Keratinocyte (primary cell): ENCODE measurements at regions not wholly inside any gene's neighbourhood (a gene's known extent, or its start where the extent isn't known, plus 50 kb on each side); places are given as distances from the start of the nearest gene placed in this dataset.

Experiments
- DNase-seq: peaks from one replicate; pipeline ENCODE4 v3.0.0-alpha.2; 2011; ENCODE audit warnings: low read depth, missing footprints, low spot score
- FAIRE-seq: peaks from 2 replicates; lab custom pipeline; 2011; peaks lifted over from hg19 to GRCh38; lab: Jason Lieb, UNC
- H2AFZ ChIP-seq: 2 replicates; pipeline ENCODE4 v1.6.0; 2012; ENCODE audit warnings: low read length, control low read depth, inconsistent platforms; ENCODE audit not compliant: control insufficient read depth
- H3K27ac ChIP-seq: 2 replicates; pipeline ENCODE4 v1.5.1; 2011; ENCODE audit warnings: low read length; ENCODE audit not compliant: control insufficient read depth, insufficient read depth
- H3K27me3 ChIP-seq: 3 replicates; pipeline ENCODE4 v1.6.0; 2011; ENCODE audit warnings: low read length; ENCODE audit not compliant: control insufficient read depth, insufficient read depth; ENCODE audit errors: extremely low read depth
- H3K36me3 ChIP-seq, 2 experiments: 2 replicates in 1 of 2; 3 replicates in 1 of 2; pipeline ENCODE4 v1.5.1; 2011; ENCODE audit warnings: low read length in 2 of 2, mild to moderate bottlenecking in 1 of 2; ENCODE audit not compliant: control insufficient read depth in 2 of 2, insufficient read depth in 2 of 2; ENCODE audit errors: extremely low read depth in 1 of 2
- H3K4me1 ChIP-seq: 3 replicates; pipeline ENCODE4 v1.5.1; 2011; ENCODE audit warnings: low read length; ENCODE audit not compliant: control insufficient read depth, insufficient read depth; ENCODE audit errors: extremely low read depth
- H3K4me2 ChIP-seq: 3 replicates; pipeline ENCODE4 v1.6.0; 2011; ENCODE audit warnings: low read depth, low read length; ENCODE audit not compliant: control insufficient read depth, insufficient read depth; ENCODE audit errors: extremely low read depth
- H3K4me3 ChIP-seq, 3 experiments: fragments of 200-600 bp in 1 of 3; sonication (generic) in 1 of 3; 2 replicates in 2 of 3; 3 replicates in 1 of 3; pipeline ENCODE4 v1.5.1; 2011 to 2016; ENCODE audit warnings: low read length in 3 of 3, mild to moderate bottlenecking in 3 of 3, control low read depth in 2 of 3, inconsistent platforms in 1 of 3, low read depth in 1 of 3, mixed read lengths in 1 of 3, mixed run types in 1 of 3, moderate library complexity in 1 of 3; ENCODE audit not compliant: control insufficient read depth in 2 of 3, insufficient read depth in 2 of 3; ENCODE audit errors: extremely low read depth in 1 of 3
- H3K79me2 ChIP-seq: 2 replicates; pipeline ENCODE4 v1.6.0; 2012; ENCODE audit warnings: low read length; ENCODE audit not compliant: control insufficient read depth, insufficient read depth
- H3K9ac ChIP-seq: 3 replicates; pipeline ENCODE4 v1.6.0; 2011; ENCODE audit warnings: low read length; ENCODE audit not compliant: control insufficient read depth, insufficient read depth; ENCODE audit errors: extremely low read depth
- H3K9me1 ChIP-seq: 3 replicates; pipeline ENCODE4 v1.6.0; 2011; ENCODE audit warnings: low read length; ENCODE audit not compliant: control insufficient read depth, insufficient read depth; ENCODE audit errors: extremely low read depth
- H3K9me3 ChIP-seq: 2 replicates; pipeline ENCODE4 v1.5.1; 2012; ENCODE audit warnings: low read depth, low read length; ENCODE audit not compliant: control insufficient read depth
- H4K20me1 ChIP-seq: 3 replicates; pipeline ENCODE4 v1.6.0; 2011; ENCODE audit warnings: low read length; ENCODE audit not compliant: control insufficient read depth, insufficient read depth; ENCODE audit errors: extremely low read depth
- EZH2 ChIP-seq: IDR thresholded peaks from one replicate; pipeline ENCODE4 v1.6.1; 2012; ENCODE audit warnings: inconsistent platforms, mild to moderate bottlenecking, low read length, moderate library complexity
- dilution Hi-C: fragments of 300-500 bp; cut with MboI; formaldehyde crosslinking; loops from one replicate; pipeline ENCODE4 v1.7.0; 2020; ENCODE audit warnings: low sequenced_read_pairs; ENCODE audit not compliant: extremely low pct_ligation_motif_present
- TF ChIP-seq, protein P1 (sequence below), 3 experiments: IDR thresholded peaks in 1 of 3; conservative IDR thresholded peaks in 1 of 3; optimal IDR thresholded peaks in 1 of 3; 2 replicates in 2 of 3; 3 replicates in 1 of 3; pipeline versions ENCODE3 to v1.5.1; 2011; ENCODE audit warnings: low read length in 3 of 3, mild to moderate bottlenecking in 3 of 3, moderate library complexity in 2 of 3, control low read depth in 1 of 3, inconsistent platforms in 1 of 3; ENCODE audit not compliant: insufficient read depth in 2 of 3; ENCODE audit errors: extremely low read depth in 1 of 3

DNA sequence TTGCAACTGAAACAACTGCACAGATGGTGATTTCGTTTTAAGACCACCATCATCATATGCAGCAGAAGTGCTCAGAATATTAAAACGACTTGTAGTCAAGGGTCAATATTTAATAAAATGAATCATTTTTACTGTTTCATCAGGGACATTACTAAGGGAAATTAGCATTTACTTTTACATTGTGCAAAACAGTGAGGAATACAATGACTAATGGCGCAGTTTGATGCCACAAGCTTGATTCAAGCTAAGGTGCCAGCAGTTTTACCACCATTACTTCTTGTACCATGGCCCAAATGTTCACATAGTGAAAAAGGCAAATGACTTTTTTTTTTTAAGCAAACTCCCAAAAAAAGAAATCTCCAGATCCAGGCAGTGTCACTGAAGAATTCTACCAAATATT lies 277.4 kb upstream of the CHRNA7 start:
- Histone ChIP-seq H3K27ac (no peak overlapping the region), H2AFZ (no peak overlapping the region), H3K9me1 (no peaks in the 10 kb centered on the region), H3K36me3 (no peaks in the 10 kb centered on the region), H3K9me3 (no peaks in the 10 kb centered on the region), H3K27me3 (no peaks in the 10 kb centered on the region), H4K20me1 (no peaks in the 10 kb centered on the region), H3K9ac (no peak overlapping the region), H3K4me3 (no peak overlapping the region), H3K4me1 (no peaks in the 10 kb centered on the region), H3K4me2 (no peak overlapping the region), H3K79me2 (no peaks in the 10 kb centered on the region)
- TF ChIP-seq, protein P1, sequence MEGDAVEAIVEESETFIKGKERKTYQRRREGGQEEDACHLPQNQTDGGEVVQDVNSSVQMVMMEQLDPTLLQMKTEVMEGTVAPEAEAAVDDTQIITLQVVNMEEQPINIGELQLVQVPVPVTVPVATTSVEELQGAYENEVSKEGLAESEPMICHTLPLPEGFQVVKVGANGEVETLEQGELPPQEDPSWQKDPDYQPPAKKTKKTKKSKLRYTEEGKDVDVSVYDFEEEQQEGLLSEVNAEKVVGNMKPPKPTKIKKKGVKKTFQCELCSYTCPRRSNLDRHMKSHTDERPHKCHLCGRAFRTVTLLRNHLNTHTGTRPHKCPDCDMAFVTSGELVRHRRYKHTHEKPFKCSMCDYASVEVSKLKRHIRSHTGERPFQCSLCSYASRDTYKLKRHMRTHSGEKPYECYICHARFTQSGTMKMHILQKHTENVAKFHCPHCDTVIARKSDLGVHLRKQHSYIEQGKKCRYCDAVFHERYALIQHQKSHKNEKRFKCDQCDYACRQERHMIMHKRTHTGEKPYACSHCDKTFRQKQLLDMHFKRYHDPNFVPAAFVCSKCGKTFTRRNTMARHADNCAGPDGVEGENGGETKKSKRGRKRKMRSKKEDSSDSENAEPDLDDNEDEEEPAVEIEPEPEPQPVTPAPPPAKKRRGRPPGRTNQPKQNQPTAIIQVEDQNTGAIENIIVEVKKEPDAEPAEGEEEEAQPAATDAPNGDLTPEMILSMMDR (optimal IDR thresholded peaks at IDR 0.05 in 1 of 3, IDR thresholded peaks at IDR 0.05 in 1 of 3, conservative IDR thresholded peaks at IDR 0.05 in 1 of 3; ENCODE audit: extremely low read depth in 1 of 3, insufficient read depth in 2 of 3, low read length in 3 of 3): no peak
- TF ChIP-seq EZH2: no peak
- dilution Hi-C loops: no loop called here
- DNase-seq (no peak), FAIRE-seq (no peak)

DNA sequence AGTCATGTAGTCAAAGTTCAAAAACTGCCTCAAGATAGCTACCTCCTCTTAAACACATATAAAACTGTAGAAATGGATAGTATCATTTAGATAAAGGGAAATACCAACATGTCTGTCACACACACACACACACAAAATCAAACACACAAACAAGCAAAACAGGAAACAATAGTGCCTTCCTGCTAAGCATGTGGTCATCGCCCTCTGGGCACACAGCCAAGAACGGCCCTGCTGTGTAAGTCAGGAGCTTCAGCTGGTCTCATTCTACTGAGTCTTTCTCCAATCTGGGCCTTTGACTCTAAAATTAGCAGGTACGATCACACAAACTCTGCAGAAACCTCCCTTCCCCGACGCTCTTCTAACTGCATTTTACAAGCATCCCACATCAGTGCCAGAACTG lies 272.2 kb upstream of the CHRNA7 start:
- FAIRE-seq: no peak
- H3K9ac ChIP-seq: no peak overlapping the region
- no peak overlapping the region for H3K4me3 ChIP-seq
- no peak overlapping the region for H2AFZ ChIP-seq
- no peaks in the 10 kb centered on the region for H3K27me3 ChIP-seq
- no peaks in the 10 kb centered on the region for H4K20me1 ChIP-seq
- H3K4me1 ChIP-seq: no peaks in the 10 kb centered on the region
- H3K9me3 ChIP-seq: no peaks in the 10 kb centered on the region
- DNase-seq: no peak
- H3K36me3 ChIP-seq: no peaks in the 10 kb centered on the region
- dilution Hi-C loops: no loop called here
- H3K27ac ChIP-seq: no peak overlapping the region
- H3K4me2 ChIP-seq: no peak overlapping the region
- no peaks in the 10 kb centered on the region for H3K79me2 ChIP-seq
- no peaks in the 10 kb centered on the region for H3K9me1 ChIP-seq
- TF ChIP-seq, protein P1 (optimal IDR thresholded peaks at IDR 0.05 in 1 of 3, IDR thresholded peaks at IDR 0.05 in 1 of 3, conservative IDR thresholded peaks at IDR 0.05 in 1 of 3; ENCODE audit: extremely low read depth in 1 of 3, insufficient read depth in 2 of 3, low read length in 3 of 3): no peak
- TF ChIP-seq EZH2: no peak
